ENCODE measurements at regions not wholly inside any gene's neighbourhood (a gene's known extent, or its start where the extent isn't known, plus 50 kb on each side); places are given as distances from the start of the nearest gene placed in this dataset.

GRCh38 chr3:112744825-112745566 is 101.7 kb downstream of the CD200R1L start:
- in situ Hi-C loops (cut with MboI; ENCODE audit: low sequenced_read_pairs) (no loop called here), dilution Hi-C loops (cut with HindIII; ENCODE audit: low sequenced_read_pairs, unreplicated experiment) (no loop called here), intact Hi-C loops (cut with micrococcal nuclease) (no loop called here)
- Histone ChIP-seq H3K27me3 (ENCODE audit: control insufficient read depth, insufficient read depth, low read length) (no peaks in the 10 kb centered on the region), H3K18ac (ENCODE audit: low read depth, low read length) (no peak overlapping the region; the same call in 1 of the 2 replicates), H4K8ac (ENCODE audit: low read depth in 2 of 2, low read length in 2 of 2) (no peak overlapping the region), H4K91ac (ENCODE audit: insufficient read depth, low read depth, low read length) (no peak overlapping the region), H3K27ac (ENCODE audit: insufficient read depth, low read length) (no peak overlapping the region), H2AK9ac (replicated peaks; ENCODE audit: low read depth, low read length, poor library complexity) (no peak overlapping the region), H2AK5ac (ENCODE audit: low read depth, low read length) (no peak overlapping the region), H4K20me1 (ENCODE audit: insufficient read depth, low read length) (no peaks in the 10 kb centered on the region), H3K79me1 (ENCODE audit: low read depth in 1 of 2, low read length in 2 of 2) (no peaks in the 10 kb centered on the region), H3K9me1 (ENCODE audit: insufficient read depth, low read length) (no peaks in the 10 kb centered on the region), H3K4ac (ENCODE audit: low read depth, low read length) (no peak overlapping the region), H2AFZ (replicated peaks; ENCODE audit: low read length, poor library complexity) (no peak overlapping the region), H3K56ac (ENCODE audit: extremely low read depth, insufficient read depth, low read length) (no peak overlapping the region), H3K36me3 (ENCODE audit: control insufficient read depth, insufficient read depth, low read length) (no peaks in the 10 kb centered on the region), H3K9me3 (ENCODE audit: control insufficient read depth, insufficient read depth, low read length) (no peaks in the 10 kb centered on the region), H2BK15ac (ENCODE audit: low read depth, low read length) (peak overlapping the region; percentile 0; the same call in 2 of the 3 replicates), H3K4me2 (ENCODE audit: low read depth, low read length) (no peak overlapping the region), H2BK5ac (ENCODE audit: low read depth, low read length, poor library complexity, severe bottlenecking) (no peak overlapping the region), H3K4me1 (ENCODE audit: control insufficient read depth, insufficient read depth, low read length) (peaks cover 2% of the 10 kb centered on the region; the same call in 1 of the 2 replicates), H2BK120ac (ENCODE audit: low read depth, low read length) (no peak overlapping the region), H3K23ac (ENCODE audit: low read depth, low read length) (no peak overlapping the region), H4K5ac (ENCODE audit: low read depth, low read length) (peak overlapping the region; percentile 14; the same call in 1 of the 2 replicates), H3K9ac (ENCODE audit: low read depth, low read length) (no peak overlapping the region), H3K14ac (replicated peaks; ENCODE audit: low read depth, low read length) (no peak overlapping the region), H3K4me3 (ENCODE audit: insufficient read depth, low read depth, low read length) (no peak overlapping the region), H2BK20ac (ENCODE audit: low read depth, low read length) (0 out of 2 replicates have a peak overlapping the region, but pooled peaks have one; percentile 0)
- WGBS, 2 experiments (ENCODE audit: extremely low coverage in 2 of 2, insufficient read length in 1 of 2) = 0% methylated on average over 1 of the region's 2 CpGs; no CpG with 5 or more reads in 1 of the 2 experiments
- BruUV-seq (replicated peaks) = no TSS peak
- no peak for ATAC-seq (ENCODE audit: low read depth)
- POLR2A ChIA-PET (ENCODE audit: unreplicated experiment) = interaction anchor here (0.5 kb wide), 1 partner anchor 97 kb away, joined by 11 read pairs; no protein-coding TSS in a partner anchor
- no peak for TF ChIP-seq MAZ (IDR thresholded peaks at IDR 0.05; ENCODE audit: borderline replicate concordance, low read depth, low read length)
- no peak for TF ChIP-seq CEBPB (IDR thresholded peaks at IDR 0.05; ENCODE audit: low read depth, low read length)
- no peak for TF ChIP-seq FOS (IDR thresholded peaks at IDR 0.05; ENCODE audit: low read depth, low read length)
- TF ChIP-seq ELK1 (IDR thresholded peaks at IDR 0.05; ENCODE audit: borderline replicate concordance, low read depth, low read length) = no peak
- no peak for TF ChIP-seq BHLHE40 (IDR thresholded peaks at IDR 0.05; ENCODE audit: low read depth, low read length)
- no peak for TF ChIP-seq RAD21 (IDR thresholded peaks at IDR 0.05; ENCODE audit: low read length)
- TF ChIP-seq RCOR1 (IDR thresholded peaks at IDR 0.05; ENCODE audit: insufficient replicate concordance, low read length) = no peak
- TF ChIP-seq CHD1 (IDR thresholded peaks at IDR 0.05; ENCODE audit: low read depth, low read length) = no peak
- TF ChIP-seq MXI1 (IDR thresholded peaks at IDR 0.05; ENCODE audit: borderline replicate concordance, low read depth, low read length) = no peak
- no peak for TF ChIP-seq POLR2A (IDR thresholded peaks at IDR 0.05; ENCODE audit: low read depth, low read length)
- CTCF ChIA-PET = no interaction called here
- peak; percentile 31 for DNase-seq

Data from IMR-90 (cell line).